ENCODE measurements at regions not wholly inside any gene's neighbourhood (a gene's known extent, or its start where the extent isn't known, plus 50 kb on each side); places are given as distances from the start of the nearest gene placed in this dataset.
"Not testable (repeated sequence)": the region's sequence is repeated elsewhere in the genome, so short reads cannot be mapped to it uniquely, and the experiment has no call there.

DNA sequence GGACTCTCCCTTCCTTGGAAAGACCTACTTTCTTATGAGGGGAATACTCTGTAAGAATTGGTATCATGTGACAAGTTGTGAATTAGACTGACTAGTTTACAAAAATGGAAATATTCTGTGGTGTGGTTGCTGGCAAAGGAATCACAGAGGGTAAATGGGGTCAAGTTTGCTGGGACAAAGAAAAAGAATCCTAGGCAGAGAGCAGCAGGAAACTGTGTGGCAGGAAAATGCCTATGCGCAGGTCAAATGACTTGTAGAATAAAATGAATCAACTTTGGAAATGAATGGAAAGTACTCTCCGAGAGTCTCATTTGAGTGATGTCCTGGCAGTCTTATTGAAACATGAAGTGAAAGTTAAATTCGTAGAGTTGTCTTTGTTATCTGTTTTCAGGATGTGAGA lies 1250.7 kb downstream of the UQCRFS1 start:
- DNase-seq (ENCODE audit: low read depth in 3 of 3, low spot score in 1 of 3): no peak

- no peak for DNase-seq (ENCODE audit: low read depth in 3 of 3, low spot score in 1 of 3)
Measured at GRCh38 chr19:27955485-27956480, 1257.2 kb downstream of the UQCRFS1 start.

DNA sequence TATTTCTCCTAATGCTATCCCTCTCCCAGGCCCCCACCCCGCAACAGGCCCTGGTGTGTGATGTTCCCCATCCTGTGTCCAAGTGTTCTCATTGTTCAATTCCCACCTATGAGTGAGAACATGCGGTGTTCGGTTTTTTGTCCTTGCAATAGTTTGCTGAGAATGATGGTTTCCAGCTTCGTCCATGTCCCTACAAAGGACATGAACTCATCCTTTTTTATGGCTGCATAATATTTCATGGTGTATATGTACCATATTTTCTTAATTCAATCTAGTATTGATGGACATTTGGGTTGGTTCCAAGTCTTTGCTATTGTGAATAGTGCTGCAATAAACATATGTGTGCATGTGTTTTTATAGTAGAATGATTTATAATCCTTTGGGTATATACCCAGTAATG lies 1270.3 kb downstream of the UQCRFS1 start:
- DNase-seq (ENCODE audit: low read depth in 3 of 3, low spot score in 1 of 3): not testable (repeated sequence)

DNA sequence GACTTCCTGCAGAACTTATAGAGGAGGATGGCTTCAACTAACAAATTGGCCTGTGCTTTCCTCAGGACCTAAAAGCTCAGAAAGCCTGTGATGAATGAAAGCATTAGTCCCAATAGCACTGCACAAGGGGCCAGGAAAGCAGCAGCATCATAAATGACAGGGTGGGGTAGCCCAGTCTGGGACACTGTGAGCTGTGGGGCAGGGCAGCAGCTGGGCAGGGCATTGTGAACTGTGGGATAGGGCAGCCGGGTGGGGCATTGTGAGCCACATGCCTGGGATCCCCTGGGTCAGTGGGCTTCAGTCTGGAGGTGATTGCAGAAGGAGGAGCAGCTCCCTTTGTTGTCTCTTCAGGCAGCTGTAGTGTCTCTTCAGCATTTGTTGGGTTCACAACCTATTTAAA lies 1276.8 kb downstream of the UQCRFS1 start:
- DNase-seq (ENCODE audit: low read depth in 3 of 3, low spot score in 1 of 3): no peak

GRCh38 chr19:27935669-27936068 lies 1277.3 kb downstream of the UQCRFS1 start:
- no peak for DNase-seq (ENCODE audit: low read depth in 3 of 3, low spot score in 1 of 3)

- DNase-seq (ENCODE audit: low read depth in 3 of 3, low spot score in 1 of 3): no peak
Measured at GRCh38 chr19:27929399-27929798, 1283.6 kb downstream of the UQCRFS1 start.

GRCh38 chr19:27925202-27925601 lies 1287.7 kb downstream of the UQCRFS1 start:
- DNase-seq (ENCODE audit: low read depth in 3 of 3, low spot score in 1 of 3): no peak

- DNase-seq (ENCODE audit: low read depth in 3 of 3, low spot score in 1 of 3): no peak
Measured at GRCh38 chr19:27922970-27923369, 1290.0 kb downstream of the UQCRFS1 start.

DNA sequence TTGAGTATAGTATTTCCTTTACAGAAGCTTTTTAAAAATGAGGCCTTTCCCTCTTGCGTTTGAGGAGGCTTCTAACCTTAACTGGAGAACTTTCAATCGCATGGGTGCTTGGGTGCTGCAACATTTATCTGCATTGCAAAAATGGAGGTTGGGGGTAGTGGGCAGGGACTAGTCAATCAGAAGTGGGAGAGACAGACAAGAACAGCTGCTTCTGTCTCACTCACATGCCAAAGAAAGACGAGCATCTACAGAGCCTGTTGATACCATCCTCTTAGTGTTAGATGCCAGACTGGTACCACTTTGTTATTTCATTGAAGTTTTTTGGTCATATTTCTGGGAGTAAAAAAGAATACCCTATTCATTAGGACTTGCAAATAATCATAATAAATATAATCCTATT lies 1292.2 kb downstream of the UQCRFS1 start:
- no peak for DNase-seq (ENCODE audit: low read depth in 3 of 3, low spot score in 1 of 3)

- DNase-seq (ENCODE audit: low read depth in 3 of 3, low spot score in 1 of 3): no peak
Measured at GRCh38 chr19:27918818-27919217, 1294.1 kb downstream of the UQCRFS1 start.

GRCh38 chr19:27911122-27911898 lies 1301.6 kb downstream of the UQCRFS1 start:
- no peak for DNase-seq (ENCODE audit: low read depth in 3 of 3, low spot score in 1 of 3)

GRCh38 chr19:27909861-27910260 lies 1303.1 kb downstream of the UQCRFS1 start:
- no peak for DNase-seq (ENCODE audit: low read depth in 3 of 3, low spot score in 1 of 3)

- no peak for DNase-seq (ENCODE audit: low read depth in 3 of 3, low spot score in 1 of 3)
Measured at GRCh38 chr19:27909185-27909840, 1303.6 kb downstream of the UQCRFS1 start.

- DNase-seq (ENCODE audit: low read depth in 3 of 3, low spot score in 1 of 3): no peak
Measured at GRCh38 chr19:27906081-27906480, 1306.9 kb downstream of the UQCRFS1 start.

- DNase-seq (ENCODE audit: low read depth in 3 of 3, low spot score in 1 of 3): no peak
Measured at GRCh38 chr19:27905074-27905473, 1307.9 kb downstream of the UQCRFS1 start.

DNA sequence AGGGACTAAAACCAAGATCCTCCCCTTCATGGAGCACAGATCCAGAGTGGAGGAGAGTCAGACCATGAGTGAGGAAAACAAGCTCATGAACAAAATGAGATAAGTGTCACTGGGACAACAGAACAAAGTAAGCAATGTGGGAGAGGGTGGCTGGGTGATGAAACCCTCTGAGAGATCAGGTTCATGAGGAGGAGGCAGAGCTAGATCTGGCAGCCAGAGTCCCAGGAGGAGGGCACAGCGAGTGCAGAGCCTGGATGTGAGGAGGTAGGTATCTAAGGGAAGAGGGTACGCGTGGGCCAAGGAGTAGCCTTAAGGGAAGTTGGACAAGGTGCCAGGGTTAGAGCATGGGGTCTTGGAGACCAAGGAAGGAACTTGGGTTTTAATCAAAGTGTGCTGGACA lies 1311.9 kb downstream of the UQCRFS1 start:
- DNase-seq (ENCODE audit: low read depth in 3 of 3, low spot score in 1 of 3): no peak

- DNase-seq (ENCODE audit: low read depth in 3 of 3, low spot score in 1 of 3): no peak
Measured at GRCh38 chr19:27896091-27896490, 1316.9 kb downstream of the UQCRFS1 start.

DNA sequence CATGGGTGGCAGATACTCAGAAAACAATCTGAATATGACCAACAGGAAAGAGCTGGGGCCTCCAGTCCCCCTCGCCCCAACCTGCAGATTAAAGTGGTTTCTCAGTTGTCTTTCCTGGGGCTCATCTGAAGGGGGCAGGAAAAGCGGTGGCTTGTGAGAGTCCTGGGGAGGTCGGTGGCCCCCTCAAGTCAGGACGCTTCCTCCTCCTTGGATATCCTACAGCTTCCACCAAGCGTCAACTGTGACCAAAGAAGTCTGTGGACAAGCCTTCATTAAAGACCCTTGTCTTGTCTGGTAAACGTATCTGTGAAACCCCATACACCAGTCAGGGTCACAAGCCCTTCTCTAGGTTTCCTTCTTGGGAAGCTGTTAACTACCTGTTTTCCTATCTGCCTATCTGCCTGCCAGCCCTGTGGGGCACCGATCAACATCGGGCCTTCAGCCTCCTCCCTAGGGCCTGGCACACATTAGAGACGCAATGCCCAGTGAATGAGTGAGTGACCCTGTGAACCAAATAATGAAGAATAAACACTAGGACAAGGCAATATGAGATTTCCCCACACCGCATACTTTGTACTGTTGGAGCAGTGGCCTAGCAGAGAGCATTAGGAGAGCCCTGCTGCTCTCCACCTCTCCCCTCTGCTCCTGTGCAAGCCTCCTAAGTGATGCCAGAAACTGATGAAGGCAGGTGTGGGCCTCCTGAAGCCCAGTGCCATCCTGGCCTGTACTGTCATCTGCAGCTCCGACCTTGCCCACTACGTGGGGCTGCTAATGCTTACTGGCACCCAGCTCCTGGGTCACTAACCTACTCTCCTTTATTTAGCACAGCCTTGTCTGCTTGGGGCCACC lies 1317.8 kb downstream of the UQCRFS1 start:
- DNase-seq (ENCODE audit: low read depth in 3 of 3, low spot score in 1 of 3): no peak

- DNase-seq (ENCODE audit: low read depth in 3 of 3, low spot score in 1 of 3): no peak
Measured at GRCh38 chr19:27892500-27892899, 1320.5 kb downstream of the UQCRFS1 start.

GRCh38 chr19:27891411-27891810 lies 1321.5 kb downstream of the UQCRFS1 start:
- DNase-seq (ENCODE audit: low read depth in 3 of 3, low spot score in 1 of 3): no peak

- DNase-seq (ENCODE audit: low read depth in 3 of 3, low spot score in 1 of 3): no peak
Measured at GRCh38 chr19:27890696-27891095, 1322.3 kb downstream of the UQCRFS1 start.

All from stimulated activated CD4-positive, alpha-beta T cell treated with anti-CD3 and anti-CD28 coated beads, TNF-alpha, amount 100 ng/mL, for 1 hour (primary cell).